ENCODE measurements at regions not wholly inside any gene's neighbourhood (a gene's known extent, or its start where the extent isn't known, plus 50 kb on each side); places are given as distances from the start of the nearest gene placed in this dataset.
"Not testable (repeated sequence)": the region's sequence is repeated elsewhere in the genome, so short reads cannot be mapped to it uniquely, and the experiment has no call there.

DNA sequence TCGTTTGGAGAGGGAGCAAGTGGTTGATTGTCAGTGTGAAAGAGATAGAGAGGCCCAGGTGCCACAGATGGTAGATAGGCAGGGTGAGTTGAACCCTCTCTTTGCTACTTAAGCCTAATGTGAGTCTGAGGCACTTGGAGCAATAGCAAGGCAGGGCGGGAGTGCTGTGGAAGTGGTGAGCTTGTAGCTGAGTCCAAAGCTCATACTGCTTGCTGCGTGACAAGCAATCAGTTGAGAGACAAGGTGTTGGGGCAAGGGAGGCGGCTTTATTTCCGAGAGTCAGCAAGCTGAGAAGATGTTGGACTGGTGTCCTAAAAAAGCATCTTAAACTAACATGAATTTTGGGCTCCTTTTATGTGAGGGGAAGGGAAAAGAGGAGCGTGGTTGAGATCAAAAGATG lies 112.9 kb upstream of the ZKSCAN2 start:
- Histone ChIP-seq H3K27me3 (no peaks in the 10 kb centered on the region), H3K4me1 (no peaks in the 10 kb centered on the region), H3K27ac (no peak overlapping the region), H3K4me3 (no peak overlapping the region), H3K36me3 (ENCODE audit: low read depth, missing control alignments) (no peaks in the 10 kb centered on the region), H3K9me3 (no peaks in the 10 kb centered on the region)
- WGBS, 2 donors, result 85 to 87% methylated on average over 6 of the region's 6 CpGs
- intact Hi-C loops (cut with DNase I; ENCODE audit: low total_unique reads), result no loop called here
- DNase-seq, result no peak
- no peak for TF ChIP-seq POLR2A (IDR thresholded peaks at IDR 0.05)
- TF ChIP-seq, protein P1, sequence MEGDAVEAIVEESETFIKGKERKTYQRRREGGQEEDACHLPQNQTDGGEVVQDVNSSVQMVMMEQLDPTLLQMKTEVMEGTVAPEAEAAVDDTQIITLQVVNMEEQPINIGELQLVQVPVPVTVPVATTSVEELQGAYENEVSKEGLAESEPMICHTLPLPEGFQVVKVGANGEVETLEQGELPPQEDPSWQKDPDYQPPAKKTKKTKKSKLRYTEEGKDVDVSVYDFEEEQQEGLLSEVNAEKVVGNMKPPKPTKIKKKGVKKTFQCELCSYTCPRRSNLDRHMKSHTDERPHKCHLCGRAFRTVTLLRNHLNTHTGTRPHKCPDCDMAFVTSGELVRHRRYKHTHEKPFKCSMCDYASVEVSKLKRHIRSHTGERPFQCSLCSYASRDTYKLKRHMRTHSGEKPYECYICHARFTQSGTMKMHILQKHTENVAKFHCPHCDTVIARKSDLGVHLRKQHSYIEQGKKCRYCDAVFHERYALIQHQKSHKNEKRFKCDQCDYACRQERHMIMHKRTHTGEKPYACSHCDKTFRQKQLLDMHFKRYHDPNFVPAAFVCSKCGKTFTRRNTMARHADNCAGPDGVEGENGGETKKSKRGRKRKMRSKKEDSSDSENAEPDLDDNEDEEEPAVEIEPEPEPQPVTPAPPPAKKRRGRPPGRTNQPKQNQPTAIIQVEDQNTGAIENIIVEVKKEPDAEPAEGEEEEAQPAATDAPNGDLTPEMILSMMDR (IDR thresholded peaks at IDR 0.05), result no peak

DNA sequence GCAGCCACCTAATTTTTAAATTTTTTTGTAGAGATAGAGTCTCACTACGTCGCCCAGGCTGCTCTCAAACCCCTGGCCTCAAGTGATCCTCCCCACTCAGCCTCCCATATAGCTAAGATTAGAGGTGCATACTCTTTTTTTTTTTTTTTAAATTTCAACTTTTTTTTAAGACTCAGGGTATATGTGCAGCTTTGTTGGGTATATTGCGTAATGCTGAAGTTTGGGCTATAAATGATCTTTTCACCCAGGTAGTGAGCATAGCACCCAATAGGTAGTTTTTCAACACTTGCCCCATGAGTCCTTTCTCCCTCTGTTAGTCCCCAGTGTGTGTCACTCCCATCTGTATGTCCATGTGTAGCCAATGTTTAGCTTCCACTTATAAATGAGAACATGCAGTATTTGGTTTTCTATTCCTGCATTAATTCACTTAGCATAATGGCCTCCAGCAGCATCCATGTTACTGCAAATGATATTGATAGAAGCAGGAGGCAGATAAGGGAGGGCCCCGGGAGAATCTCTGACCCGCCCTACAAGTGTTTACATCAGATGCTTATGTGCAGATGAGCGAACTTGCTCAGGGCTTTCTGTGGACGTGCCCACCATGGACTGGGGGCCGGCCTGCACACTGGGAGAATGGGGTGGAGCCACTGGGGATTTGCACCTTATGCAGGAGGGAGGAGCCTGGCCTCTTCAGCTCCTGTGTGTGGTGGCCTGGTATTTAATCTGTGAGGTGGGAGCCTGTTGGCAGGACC lies 110.3 kb upstream of the ZKSCAN2 start:
- Histone ChIP-seq H3K4me1 (no peaks in the 10 kb centered on the region), H3K36me3 (ENCODE audit: low read depth, missing control alignments) (no peaks in the 10 kb centered on the region), H3K27me3 (no peaks in the 10 kb centered on the region), H3K27ac (no peak overlapping the region), H3K4me3 (no peak overlapping the region), H3K9me3 (no peaks in the 10 kb centered on the region)
- intact Hi-C loops (cut with DNase I; ENCODE audit: low total_unique reads), result loop anchor here (10.0 kb wide), 1 partner anchor 57 kb away; no protein-coding TSS in a partner anchor
- DNase-seq, result no peak
- TF ChIP-seq POLR2A (IDR thresholded peaks at IDR 0.05), result no peak
- TF ChIP-seq, protein P1 (IDR thresholded peaks at IDR 0.05), result no peak
- WGBS, 2 donors, result 88 to 89% methylated on average over 3 to 8 of the region's 8 CpGs

DNA sequence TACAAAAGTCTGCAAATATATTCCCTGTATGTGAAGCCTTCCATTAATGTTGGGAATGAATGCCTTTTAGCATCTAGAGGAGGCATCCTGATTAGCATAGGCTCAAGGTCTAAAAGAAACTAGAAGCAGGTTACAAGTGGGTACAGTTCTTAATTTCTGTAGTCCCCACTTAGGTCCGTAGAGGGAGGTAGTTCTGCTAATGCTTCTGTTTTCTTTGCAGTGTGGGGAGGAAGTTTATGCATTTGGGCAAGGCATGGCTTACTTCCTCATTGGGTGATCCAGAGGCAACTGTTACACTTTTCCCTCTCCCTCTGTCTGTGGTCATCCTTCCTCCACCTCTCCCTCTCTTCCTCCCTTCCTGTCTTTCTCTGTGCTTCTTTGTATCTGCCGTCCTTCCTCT lies 108.4 kb upstream of the ZKSCAN2 start:
- Histone ChIP-seq H3K4me3 (no peak overlapping the region), H3K36me3 (ENCODE audit: low read depth, missing control alignments) (no peaks in the 10 kb centered on the region), H3K4me1 (no peaks in the 10 kb centered on the region), H3K9me3 (no peaks in the 10 kb centered on the region), H3K27ac (no peak overlapping the region), H3K27me3 (no peaks in the 10 kb centered on the region)
- WGBS, 2 donors, result 54 to 67% methylated on average over 2 of the region's 2 CpGs
- intact Hi-C loops (cut with DNase I; ENCODE audit: low total_unique reads), result loop anchor here (10.0 kb wide), 1 partner anchor 59 kb away; no protein-coding TSS in a partner anchor
- no peak for DNase-seq
- no peak for TF ChIP-seq POLR2A (IDR thresholded peaks at IDR 0.05)
- TF ChIP-seq, protein P1 (IDR thresholded peaks at IDR 0.05), result no peak

DNA sequence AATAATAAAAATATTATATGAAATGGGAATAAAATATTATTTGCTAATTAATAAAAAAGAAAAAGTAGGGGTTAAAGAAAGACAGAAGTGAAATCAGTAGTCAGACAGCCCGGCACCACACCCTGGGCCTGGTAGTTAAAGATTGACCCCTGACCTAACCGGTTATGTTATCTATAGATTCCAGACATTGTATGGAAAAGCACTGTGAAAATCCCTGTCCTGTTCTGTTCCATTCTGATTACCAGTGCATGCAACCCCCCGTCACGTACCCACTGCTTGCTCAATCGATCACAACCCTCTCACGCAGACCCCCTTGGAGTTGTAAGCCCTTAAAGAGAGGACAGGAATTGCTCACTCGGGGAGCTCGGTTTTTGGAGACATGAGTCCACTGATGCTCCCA lies 101.9 kb upstream of the ZKSCAN2 start:
- WGBS, 2 donors, result 86 to 93% methylated on average over 8 of the region's 8 CpGs
- intact Hi-C loops (cut with DNase I; ENCODE audit: low total_unique reads); DNase-seq; H3K27me3 ChIP-seq; H3K36me3 ChIP-seq (ENCODE audit: low read depth, missing control alignments); H3K27ac ChIP-seq; H3K4me1 ChIP-seq; H3K4me3 ChIP-seq; H3K9me3 ChIP-seq: not testable (repeated sequence)

DNA sequence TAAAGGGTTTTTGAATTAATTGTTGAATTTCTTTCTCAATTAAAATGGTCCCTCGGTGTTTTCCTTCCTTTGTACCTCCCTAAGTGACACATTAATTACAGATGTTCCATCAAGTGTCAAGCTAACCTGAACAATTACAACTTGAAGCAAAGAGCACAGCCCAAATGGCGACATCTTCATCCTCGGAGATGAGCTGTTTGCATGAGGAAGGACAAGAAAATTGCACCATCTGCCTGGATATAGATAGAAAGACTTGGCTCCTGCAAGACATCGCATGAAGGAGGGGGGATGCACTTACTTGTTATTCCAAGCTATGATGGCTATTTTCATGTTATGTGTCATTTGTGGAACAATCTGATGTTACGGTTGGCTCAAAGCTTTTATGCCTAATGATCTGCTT lies 86.4 kb upstream of the ZKSCAN2 start:
- no peak overlapping the region for H3K4me3 ChIP-seq
- H3K4me1 ChIP-seq, result no peaks in the 10 kb centered on the region
- WGBS, 2 donors, result 63 to 67% methylated on average over 5 of the region's 5 CpGs
- no peaks in the 10 kb centered on the region for H3K36me3 ChIP-seq (ENCODE audit: low read depth, missing control alignments)
- no peak for DNase-seq
- intact Hi-C loops (cut with DNase I; ENCODE audit: low total_unique reads), result no loop called here
- TF ChIP-seq, protein P1 (IDR thresholded peaks at IDR 0.05), result no peak
- TF ChIP-seq POLR2A (IDR thresholded peaks at IDR 0.05), result no peak
- H3K9me3 ChIP-seq, result no peaks in the 10 kb centered on the region
- no peak overlapping the region for H3K27ac ChIP-seq
- H3K27me3 ChIP-seq, result no peaks in the 10 kb centered on the region
